IMR-90 (cell line): ENCODE measurements at regions not wholly inside any gene's neighbourhood (a gene's known extent, or its start where the extent isn't known, plus 50 kb on each side); places are given as distances from the start of the nearest gene placed in this dataset.

Experiments
- ATAC-seq: fragments of 200-7000 bp; cut with Tn5 transposase; 2 replicates; pipeline ENCODE4 v1.9.1; 2020; ENCODE audit warnings: low read depth, mild to moderate bottlenecking, moderate library complexity
- BruUV-seq: library from RNA; stranded (reverse); fragments of 400-500 nt; replicated peaks from 2 replicates; lab custom pipeline; 2021; lab: Mats Ljungman, UMichigan
- CTCF ChIA-PET: fragments of 300-600 bp; formaldehyde crosslinking; extraction: SDS; loops from one replicate; lab custom pipeline; 2021; ENCODE audit warnings: antibody characterized with exemption; lab: Yijun Ruan, JAX
- POLR2A ChIA-PET: fragments of 300-600 bp; sonication (Branson Sonifier 250); formaldehyde crosslinking; loops from one replicate; lab custom pipeline; 2022; ENCODE audit warnings: antibody characterized with exemption; ENCODE audit not compliant: unreplicated experiment; lab: Charles Lee
- DNase-seq: peaks from one replicate; pipeline ENCODE4 v3.0.0; 2013
- H2AFZ ChIP-seq: replicated peaks from 2 replicates; pipeline ENCODE3; 2013; ENCODE audit warnings: low read length, mild to moderate bottlenecking; ENCODE audit not compliant: poor library complexity
- H2AK5ac ChIP-seq: 2 replicates; pipeline ENCODE4 v1.6.1; 2013; ENCODE audit warnings: low read depth, low read length, inconsistent platforms
- H2AK9ac ChIP-seq: replicated peaks from 2 replicates; pipeline ENCODE3; 2013; ENCODE audit warnings: mild to moderate bottlenecking, low read depth, low read length, moderate library complexity; ENCODE audit not compliant: poor library complexity
- H2BK120ac ChIP-seq: 2 replicates; pipeline ENCODE4 v1.6.1; 2013; ENCODE audit warnings: low read depth, low read length, inconsistent platforms
- H2BK15ac ChIP-seq: 3 replicates; pipeline ENCODE4 v1.6.1; 2013; ENCODE audit warnings: low read depth, low read length, inconsistent platforms
- H2BK20ac ChIP-seq: 2 replicates; pipeline ENCODE4 v1.6.1; 2013; ENCODE audit warnings: low read depth, mild to moderate bottlenecking, inconsistent platforms, low read length, moderate library complexity
- H2BK5ac ChIP-seq: 2 replicates; pipeline ENCODE4 v1.6.1; 2013; ENCODE audit warnings: mild to moderate bottlenecking, low read depth, low read length, inconsistent platforms; ENCODE audit not compliant: poor library complexity, severe bottlenecking
- H3K14ac ChIP-seq: replicated peaks from 2 replicates; pipeline ENCODE4 v1.6.1; 2013; ENCODE audit warnings: low read depth, low read length, inconsistent platforms
- H3K18ac ChIP-seq: 2 replicates; pipeline ENCODE4 v1.6.1; 2013; ENCODE audit warnings: low read depth, low read length, control low read depth
- H3K23ac ChIP-seq: 2 replicates; pipeline ENCODE4 v1.6.1; 2013; ENCODE audit warnings: low read depth, low read length, inconsistent platforms
- H3K27ac ChIP-seq: 2 replicates; pipeline ENCODE4 v1.5.1; 2013; ENCODE audit warnings: mild to moderate bottlenecking, control low read depth, low read length; ENCODE audit not compliant: insufficient read depth
- H3K27me3 ChIP-seq: 2 replicates; pipeline ENCODE4 v1.6.1; 2013; ENCODE audit warnings: low read length; ENCODE audit not compliant: control insufficient read depth, insufficient read depth
- H3K36me3 ChIP-seq: 2 replicates; pipeline ENCODE4 v1.6.1; 2013; ENCODE audit warnings: low read length, mixed read lengths; ENCODE audit not compliant: control insufficient read depth, insufficient read depth
- H3K4ac ChIP-seq: 2 replicates; pipeline ENCODE4 v1.6.1; 2013; ENCODE audit warnings: low read depth, low read length, inconsistent platforms
- H3K4me1 ChIP-seq: 2 replicates; pipeline ENCODE4 v1.6.1; 2013; ENCODE audit warnings: low read length, mixed read lengths; ENCODE audit not compliant: control insufficient read depth, insufficient read depth
- H3K4me2 ChIP-seq: 2 replicates; pipeline ENCODE4 v1.6.1; 2013; ENCODE audit warnings: low read depth, mild to moderate bottlenecking, control low read depth, low read length, moderate library complexity
- H3K4me3 ChIP-seq: 2 replicates; pipeline ENCODE4 v1.5.1; 2013; ENCODE audit warnings: low read depth, mild to moderate bottlenecking, control low read depth, low read length, moderate library complexity; ENCODE audit not compliant: insufficient read depth
- H3K56ac ChIP-seq: 2 replicates; pipeline ENCODE4 v1.6.1; 2013; ENCODE audit warnings: low read length, inconsistent platforms; ENCODE audit not compliant: insufficient read depth; ENCODE audit errors: extremely low read depth
- H3K79me1 ChIP-seq, 2 experiments: 2 replicates each; pipeline ENCODE4 v1.6.1; 2013; ENCODE audit warnings: low read length in 2 of 2, inconsistent platforms in 1 of 2, low read depth in 1 of 2
- H3K9ac ChIP-seq: 2 replicates; pipeline ENCODE4 v1.6.1; 2013; ENCODE audit warnings: low read depth, low read length, control low read depth
- H3K9me1 ChIP-seq: 2 replicates; pipeline ENCODE4 v1.6.1; 2013; ENCODE audit warnings: low read length, inconsistent platforms; ENCODE audit not compliant: insufficient read depth
- H3K9me3 ChIP-seq: 2 replicates; pipeline ENCODE4 v1.6.1; 2013; ENCODE audit warnings: low read length; ENCODE audit not compliant: control insufficient read depth, insufficient read depth
- H4K20me1 ChIP-seq: 2 replicates; pipeline ENCODE4 v1.6.1; 2013; ENCODE audit warnings: low read length, inconsistent platforms; ENCODE audit not compliant: insufficient read depth
- H4K5ac ChIP-seq: 2 replicates; pipeline ENCODE4 v1.6.1; 2013; ENCODE audit warnings: mild to moderate bottlenecking, low read depth, low read length, control low read depth
- H4K8ac ChIP-seq, 2 experiments: 2 replicates each; pipeline ENCODE4 v1.6.1; 2013; ENCODE audit warnings: low read depth in 2 of 2, low read length in 2 of 2, control low read depth in 1 of 2, inconsistent platforms in 1 of 2
- H4K91ac ChIP-seq: 2 replicates; pipeline ENCODE4 v1.6.1; 2013; ENCODE audit warnings: low read depth, low read length, inconsistent platforms; ENCODE audit not compliant: insufficient read depth
- FOS ChIP-seq: fragments of 150-350 bp; IDR thresholded peaks from 2 replicates; pipeline ENCODE4 v1.6.1; 2016; ENCODE audit warnings: low read depth, low read length
- MAZ ChIP-seq: IDR thresholded peaks from 2 replicates; pipeline ENCODE4 v1.6.1; 2012; ENCODE audit warnings: low read depth, mild to moderate bottlenecking, low read length, improper control_type of control experiment, moderate library complexity, borderline replicate concordance
- SMC3 ChIP-seq: fragments of 150-350 bp; IDR thresholded peaks from 2 replicates; pipeline ENCODE4 v1.6.1; 2016; ENCODE audit warnings: low read depth, mild to moderate bottlenecking, antibody characterized with exemption, low read length, moderate library complexity
- WGBS, 2 experiments: methylation state at CpG; one replicate each; pipeline versions ENCODE4 v1.1.5 to v1.1.7; 2013; ENCODE audit warnings: missing lambda C conversion rate in 2 of 2; ENCODE audit not compliant: insufficient read length in 1 of 2; ENCODE audit errors: extremely low coverage in 2 of 2; 5-methylcytosine and 5-hydroxymethylcytosine counted together
- dilution Hi-C: fragments of 300-500 bp; cut with HindIII; formaldehyde crosslinking; loops from one replicate; pipeline ENCODE4 v1.14.3; 2018; ENCODE audit warnings: low sequenced_read_pairs; ENCODE audit not compliant: unreplicated experiment
- in situ Hi-C: fragments of 300-500 bp; cut with MboI; formaldehyde crosslinking; loops from 3 replicates; pipeline ENCODE4 v1.14.3; 2019; ENCODE audit warnings: low sequenced_read_pairs, inconsistent platforms, mixed read lengths
- intact Hi-C: fragments of 100-400 bp; cut with micrococcal nuclease; formaldehyde crosslinking; loops from 2 replicates; pipeline ENCODE4 v1.10.0; 2022
- TF ChIP-seq, protein P1 (sequence below): fragments of 150-350 bp; IDR thresholded peaks from 2 replicates; pipeline ENCODE4 v1.6.1; 2016; ENCODE audit warnings: low read depth, mild to moderate bottlenecking, low read length, moderate library complexity, borderline replicate concordance

DNA sequence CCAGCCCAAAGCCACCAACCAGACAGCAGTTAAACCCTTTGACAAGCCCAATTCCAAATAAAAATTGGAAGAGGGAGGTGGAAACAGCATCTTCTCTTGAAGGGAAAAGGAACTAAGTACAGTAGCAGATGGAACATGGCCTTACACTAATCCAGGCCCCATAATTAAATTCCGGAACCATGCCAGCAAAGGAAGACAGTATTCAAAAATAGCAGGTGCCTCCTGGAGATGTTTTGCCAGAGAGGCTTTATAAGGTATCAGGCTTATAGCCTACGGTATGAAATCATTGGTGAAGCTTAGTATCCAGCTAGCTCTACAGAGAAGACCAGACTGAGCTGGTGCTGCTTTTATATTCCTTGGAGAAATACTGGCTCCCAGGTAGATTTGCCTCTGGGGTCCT is 344.1 kb upstream of the API5 start:
- Histone ChIP-seq H3K79me1 (no peaks in the 10 kb centered on the region), H2AFZ (no peak overlapping the region), H4K91ac (no peak overlapping the region), H4K8ac (no peak overlapping the region), H3K18ac (no peak overlapping the region), H3K9ac (no peak overlapping the region), H3K9me1 (no peaks in the 10 kb centered on the region), H4K20me1 (no peaks in the 10 kb centered on the region), H3K9me3 (peaks cover 4% of the 10 kb centered on the region; the same call in 1 of the 2 replicates), H3K4me2 (no peak overlapping the region), H2BK20ac (no peak overlapping the region), H3K4ac (no peak overlapping the region), H3K4me1 (no peaks in the 10 kb centered on the region), H2AK9ac (no peak overlapping the region), H3K56ac (no peak overlapping the region), H3K14ac (no peak overlapping the region), H3K27me3 (no peaks in the 10 kb centered on the region), H4K5ac (no peak overlapping the region), H3K36me3 (no peaks in the 10 kb centered on the region), H2AK5ac (no peak overlapping the region), H3K4me3 (no peak overlapping the region), H3K23ac (no peak overlapping the region), H2BK5ac (no peak overlapping the region), H3K27ac (no peak overlapping the region), H2BK120ac (no peak overlapping the region), H2BK15ac (no peak overlapping the region)
- no peak for TF ChIP-seq FOS
- TF ChIP-seq MAZ: no peak
- no peak for TF ChIP-seq SMC3
- TF ChIP-seq, protein P1, sequence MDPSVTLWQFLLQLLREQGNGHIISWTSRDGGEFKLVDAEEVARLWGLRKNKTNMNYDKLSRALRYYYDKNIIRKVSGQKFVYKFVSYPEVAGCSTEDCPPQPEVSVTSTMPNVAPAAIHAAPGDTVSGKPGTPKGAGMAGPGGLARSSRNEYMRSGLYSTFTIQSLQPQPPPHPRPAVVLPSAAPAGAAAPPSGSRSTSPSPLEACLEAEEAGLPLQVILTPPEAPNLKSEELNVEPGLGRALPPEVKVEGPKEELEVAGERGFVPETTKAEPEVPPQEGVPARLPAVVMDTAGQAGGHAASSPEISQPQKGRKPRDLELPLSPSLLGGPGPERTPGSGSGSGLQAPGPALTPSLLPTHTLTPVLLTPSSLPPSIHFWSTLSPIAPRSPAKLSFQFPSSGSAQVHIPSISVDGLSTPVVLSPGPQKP: no peak
- intact Hi-C loops: no loop called here
- ChIA-PET CTCF (no interaction called here), POLR2A (no interaction called here)
- ATAC-seq: no peak
- dilution Hi-C loops: no loop called here
- DNase-seq: no peak
- WGBS, 2 experiments: no CpG with 5 or more reads among the region's 2 CpGs
- in situ Hi-C loops: no loop called here
- no TSS peak for BruUV-seq
